GM12892 (cell line): ENCODE measurements at regions not wholly inside any gene's neighbourhood (a gene's known extent, or its start where the extent isn't known, plus 50 kb on each side); places are given as distances from the start of the nearest gene placed in this dataset.

Source experiments
- POLR2A ChIP-seq: IDR thresholded peaks from 2 replicates; pipeline ENCODE4 v1.6.1; 2011; ENCODE audit warnings: low read depth, low read length, control low read depth
- POLR2AphosphoS5 ChIP-seq: IDR thresholded peaks from 2 replicates; pipeline ENCODE4 v1.6.1; 2011; ENCODE audit warnings: low read depth, low read length, control low read depth
- TAF1 ChIP-seq: IDR thresholded peaks from 2 replicates; pipeline ENCODE4 v1.6.1; 2011; ENCODE audit warnings: low read depth, mild to moderate bottlenecking, control low read depth, low read length, borderline replicate concordance

GRCh38 chr3:73926360-73927202 is 301.8 kb upstream of the PDZRN3 start:
- TF ChIP-seq POLR2A (no peak), POLR2AphosphoS5 (no peak), TAF1 (no peak)
